ENCODE measurements at regions not wholly inside any gene's neighbourhood (a gene's known extent, or its start where the extent isn't known, plus 50 kb on each side); places are given as distances from the start of the nearest gene placed in this dataset.

DNA sequence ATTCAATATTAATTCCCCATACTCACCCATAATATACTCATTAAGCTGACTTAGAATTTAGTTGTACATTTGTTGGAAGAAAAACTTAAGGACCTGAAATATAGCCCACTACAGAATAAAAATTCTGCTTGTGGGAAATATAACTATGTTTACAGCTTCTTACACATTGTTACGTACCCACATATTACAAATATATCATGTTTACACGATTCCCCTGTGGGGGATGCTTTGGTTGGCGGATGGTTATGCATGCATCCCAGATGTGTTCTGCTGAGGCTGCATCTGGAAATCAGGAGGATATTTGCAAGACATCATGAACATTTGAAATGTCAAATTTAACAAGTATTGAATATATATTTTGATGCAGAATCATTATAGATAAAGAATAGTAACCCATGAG lies 79.5 kb upstream of the KL start:
- no peak overlapping the region for H3K4me3 Mint-ChIP-seq
- CTCF ChIA-PET: no interaction called here
- Histone ChIP-seq H3K27me3 (replicated peaks in 1 of 2; ENCODE audit: control insufficient read depth in 2 of 2, extremely low read depth in 1 of 2, insufficient read depth in 2 of 2, low read length in 1 of 2) (no peaks in the 10 kb centered on the region), H3K4me1 (ENCODE audit: control insufficient read depth in 1 of 2, extremely low read depth in 1 of 2, insufficient read depth in 2 of 2, low read length in 2 of 2) (peaks cover 3 to 6% of the 10 kb centered on the region in 2 experiments), H3K36me3 (ENCODE audit: control insufficient read depth in 2 of 2, extremely low read depth in 1 of 2, insufficient read depth in 1 of 2, low read length in 1 of 2) (no peaks in the 10 kb centered on the region), H3K27ac (ENCODE audit: low read length) (no peak overlapping the region), H3K4me3 (ENCODE audit: control insufficient read depth in 1 of 2, extremely low read depth in 1 of 2, low read length in 1 of 2) (no peak overlapping the region), H3K9me3 (no peaks in the 10 kb centered on the region)
- ATAC-seq (replicated peaks in 1 of 4) (no peak), DNase-seq (no peak)
- peaks cover 10 to 17% (median 15%) of the 10 kb centered on the region in 3 donors for H3K4me1 Mint-ChIP-seq
- POLR2A ChIA-PET: no interaction called here
- peaks cover 14 to 30% of the 10 kb centered on the region in 2 donors for H3K27me3 Mint-ChIP-seq
- no CpG with 5 or more reads among the region's 3 CpGs for WGBS (ENCODE audit: insufficient coverage)
- no peak overlapping the region for H3K27ac Mint-ChIP-seq
- peaks cover 0 to 6% (median 4%) of the 10 kb centered on the region in 3 donors for H3K9me3 Mint-ChIP-seq
- H3K36me3 Mint-ChIP-seq: no peaks in the 10 kb centered on the region

DNA sequence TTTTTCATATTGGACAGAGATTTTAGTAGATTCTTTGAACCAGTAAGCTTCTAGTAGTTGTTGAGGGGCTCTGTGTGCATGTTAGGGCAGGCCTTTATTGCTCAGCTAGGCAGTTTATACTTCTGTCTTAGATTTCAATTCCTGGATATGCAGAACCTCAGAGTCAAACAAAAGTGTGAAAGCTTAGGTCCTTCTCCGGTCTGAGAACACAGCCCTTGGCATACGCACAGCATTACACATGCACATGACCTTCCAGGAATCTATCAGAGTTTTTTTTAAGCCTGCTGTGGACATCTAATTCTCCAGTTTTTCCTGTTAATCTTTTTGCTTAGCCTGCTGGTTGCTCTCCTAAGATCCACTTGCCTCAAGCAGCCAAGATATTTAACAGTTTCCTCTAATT lies 77.9 kb upstream of the KL start:
- Histone ChIP-seq H3K36me3 (ENCODE audit: control insufficient read depth in 2 of 2, extremely low read depth in 1 of 2, insufficient read depth in 1 of 2, low read length in 1 of 2) (no peaks in the 10 kb centered on the region), H3K4me1 (ENCODE audit: control insufficient read depth in 1 of 2, extremely low read depth in 1 of 2, insufficient read depth in 2 of 2, low read length in 2 of 2) (peaks cover 3 to 6% of the 10 kb centered on the region in 2 experiments), H3K27ac (ENCODE audit: low read length) (no peak overlapping the region), H3K27me3 (replicated peaks in 1 of 2; ENCODE audit: control insufficient read depth in 2 of 2, extremely low read depth in 1 of 2, insufficient read depth in 2 of 2, low read length in 1 of 2) (no peaks in the 10 kb centered on the region), H3K9me3 (no peaks in the 10 kb centered on the region), H3K4me3 (ENCODE audit: control insufficient read depth in 1 of 2, extremely low read depth in 1 of 2, low read length in 1 of 2) (no peak overlapping the region)
- H3K36me3 Mint-ChIP-seq: no peaks in the 10 kb centered on the region
- H3K27me3 Mint-ChIP-seq: peaks cover 13 to 23% of the 10 kb centered on the region in 2 donors
- peaks cover 10 to 19% (median 16%) of the 10 kb centered on the region in 3 donors for H3K4me1 Mint-ChIP-seq
- ChIA-PET POLR2A (no interaction called here), CTCF (interaction anchor here in 1 of 2 donors (0.7 kb wide), 1 partner anchor 12 kb away, joined by 3 read pairs; no protein-coding TSS in a partner anchor)
- H3K4me3 Mint-ChIP-seq: no peak overlapping the region
- ATAC-seq (replicated peaks in 1 of 4) (no peak), DNase-seq (no peak)
- 89% methylated on average over 2 of the region's 2 CpGs for WGBS (ENCODE audit: insufficient coverage)
- no peak overlapping the region for H3K27ac Mint-ChIP-seq
- H3K9me3 Mint-ChIP-seq: no peaks in the 10 kb centered on the region

DNA sequence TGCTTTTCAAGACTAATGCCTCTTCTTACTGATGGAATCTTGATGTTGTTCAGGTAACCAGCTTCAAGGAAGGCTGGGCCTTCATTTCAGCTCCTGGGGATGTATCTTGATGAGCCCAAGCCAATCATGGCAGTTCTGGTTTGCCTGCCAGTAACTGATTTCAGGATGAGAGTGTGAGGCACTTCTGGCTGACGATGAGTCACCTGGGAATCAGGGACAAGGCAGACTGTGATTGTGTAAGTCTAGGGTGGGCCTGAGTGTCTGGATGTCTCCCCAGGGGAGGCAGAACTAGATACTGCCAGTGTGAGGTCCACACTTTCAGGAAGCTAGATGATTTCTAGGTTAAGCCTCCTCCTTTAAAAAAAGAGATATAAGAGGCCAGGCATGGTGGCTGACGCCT lies 77.3 kb upstream of the KL start:
- Mint-ChIP-seq H3K9me3 (no peaks in the 10 kb centered on the region), H3K4me1 (peaks cover 10 to 19% (median 16%) of the 10 kb centered on the region in 3 donors), H3K27me3 (peaks cover 10 to 18% of the 10 kb centered on the region in 2 donors), H3K4me3 (no peak overlapping the region), H3K36me3 (no peaks in the 10 kb centered on the region), H3K27ac (no peak overlapping the region)
- H3K36me3 ChIP-seq (ENCODE audit: control insufficient read depth in 2 of 2, extremely low read depth in 1 of 2, insufficient read depth in 1 of 2, low read length in 1 of 2): no peaks in the 10 kb centered on the region
- ChIA-PET POLR2A (interaction anchor here in 1 of 2 donors (0.6 kb wide), 1 partner anchor 735 kb away, joined by 3 read pairs; no protein-coding TSS in a partner anchor), CTCF (no interaction called here)
- H3K4me3 ChIP-seq (ENCODE audit: control insufficient read depth in 1 of 2, extremely low read depth in 1 of 2, low read length in 1 of 2): no peak overlapping the region
- no peak for ATAC-seq (replicated peaks in 1 of 4)
- H3K27me3 ChIP-seq (replicated peaks in 1 of 2; ENCODE audit: control insufficient read depth in 2 of 2, extremely low read depth in 1 of 2, insufficient read depth in 2 of 2, low read length in 1 of 2): no peaks in the 10 kb centered on the region
- DNase-seq: no peak
- no peaks in the 10 kb centered on the region for H3K9me3 ChIP-seq
- WGBS (ENCODE audit: insufficient coverage): no CpG with 5 or more reads among the region's 2 CpGs
- H3K4me1 ChIP-seq (ENCODE audit: control insufficient read depth in 1 of 2, extremely low read depth in 1 of 2, insufficient read depth in 2 of 2, low read length in 2 of 2): peaks cover 3 to 6% of the 10 kb centered on the region in 2 experiments
- no peak overlapping the region for H3K27ac ChIP-seq (ENCODE audit: low read length)

DNA sequence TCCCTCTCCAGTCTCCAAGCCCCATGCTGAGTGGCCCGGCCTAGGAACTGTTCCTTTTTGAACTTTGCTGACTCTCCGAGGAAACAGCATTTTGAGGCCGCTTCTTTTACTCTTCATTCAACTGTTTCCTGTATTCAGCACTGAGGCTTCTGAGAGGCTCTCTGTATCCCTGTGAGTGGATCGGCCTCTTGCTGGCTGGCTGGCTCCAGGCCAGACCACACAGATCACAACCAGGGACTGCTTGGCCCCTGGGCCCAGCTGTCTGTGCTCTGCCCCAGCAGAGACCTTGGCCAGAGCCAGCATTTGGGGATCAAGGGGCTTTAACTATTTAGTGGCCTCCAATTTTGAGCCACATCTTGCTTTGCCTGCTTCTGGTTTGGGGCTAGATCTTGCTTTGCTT lies 75.6 kb upstream of the KL start:
- no peaks in the 10 kb centered on the region for H3K9me3 ChIP-seq
- POLR2A ChIA-PET: no interaction called here
- WGBS (ENCODE audit: insufficient coverage): 59% methylated on average over 4 of the region's 4 CpGs
- peaks cover 3 to 6% of the 10 kb centered on the region in 2 experiments for H3K4me1 ChIP-seq (ENCODE audit: control insufficient read depth in 1 of 2, extremely low read depth in 1 of 2, insufficient read depth in 2 of 2, low read length in 2 of 2)
- Mint-ChIP-seq H3K4me3 (no peak overlapping the region), H3K4me1 (peaks cover 10 to 19% (median 16%) of the 10 kb centered on the region in 3 donors), H3K27ac (no peak overlapping the region), H3K27me3 (peaks cover 6 to 13% of the 10 kb centered on the region in 2 donors), H3K36me3 (no peaks in the 10 kb centered on the region), H3K9me3 (no peaks in the 10 kb centered on the region)
- H3K36me3 ChIP-seq (ENCODE audit: control insufficient read depth in 2 of 2, extremely low read depth in 1 of 2, insufficient read depth in 1 of 2, low read length in 1 of 2): no peaks in the 10 kb centered on the region
- no peak overlapping the region for H3K27ac ChIP-seq (ENCODE audit: low read length)
- no peak overlapping the region for H3K4me3 ChIP-seq (ENCODE audit: control insufficient read depth in 1 of 2, extremely low read depth in 1 of 2, low read length in 1 of 2)
- no peaks in the 10 kb centered on the region for H3K27me3 ChIP-seq (replicated peaks in 1 of 2; ENCODE audit: control insufficient read depth in 2 of 2, extremely low read depth in 1 of 2, insufficient read depth in 2 of 2, low read length in 1 of 2)
- no peak for DNase-seq
- ATAC-seq (replicated peaks in 1 of 4): no peak
- CTCF ChIA-PET: no interaction called here

DNA sequence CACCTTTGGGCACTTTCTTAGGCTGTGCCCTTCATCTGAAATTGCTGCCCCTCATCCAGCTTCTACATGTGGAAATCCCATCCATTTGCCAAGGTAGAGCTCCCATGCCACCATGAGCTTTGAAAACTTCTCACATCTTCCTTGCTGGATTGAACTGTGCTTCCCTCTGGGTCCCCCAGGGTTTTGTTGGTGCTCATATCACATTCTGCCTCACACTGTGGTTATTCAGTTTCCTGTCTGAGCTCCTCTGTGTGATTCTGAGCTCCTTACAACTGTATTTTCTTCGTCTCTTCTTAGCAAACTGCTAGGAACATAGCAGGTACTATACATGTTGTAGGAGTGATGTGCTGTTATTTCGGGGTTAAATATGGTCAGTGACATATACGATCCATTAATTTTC lies 74.9 kb upstream of the KL start:
- no peak overlapping the region for H3K27ac ChIP-seq (ENCODE audit: low read length)
- no peaks in the 10 kb centered on the region for H3K9me3 ChIP-seq
- H3K27me3 ChIP-seq (replicated peaks in 1 of 2; ENCODE audit: control insufficient read depth in 2 of 2, extremely low read depth in 1 of 2, insufficient read depth in 2 of 2, low read length in 1 of 2): no peaks in the 10 kb centered on the region
- Mint-ChIP-seq H3K36me3 (no peaks in the 10 kb centered on the region), H3K4me1 (peaks cover 10 to 19% (median 16%) of the 10 kb centered on the region in 3 donors), H3K27me3 (peaks cover 6 to 7% of the 10 kb centered on the region in 2 donors), H3K27ac (no peak overlapping the region), H3K4me3 (no peak overlapping the region), H3K9me3 (no peaks in the 10 kb centered on the region)
- no CpG with 5 or more reads among the region's 3 CpGs for WGBS (ENCODE audit: insufficient coverage)
- ChIA-PET CTCF (no interaction called here), POLR2A (no interaction called here)
- no peaks in the 10 kb centered on the region for H3K36me3 ChIP-seq (ENCODE audit: control insufficient read depth in 2 of 2, extremely low read depth in 1 of 2, insufficient read depth in 1 of 2, low read length in 1 of 2)
- H3K4me1 ChIP-seq (ENCODE audit: control insufficient read depth in 1 of 2, extremely low read depth in 1 of 2, insufficient read depth in 2 of 2, low read length in 2 of 2): peaks cover 3 to 6% of the 10 kb centered on the region in 2 experiments
- peak in 1 of 4 experiments; percentile 33 for ATAC-seq (replicated peaks in 1 of 4)
- no peak overlapping the region for H3K4me3 ChIP-seq (ENCODE audit: control insufficient read depth in 1 of 2, extremely low read depth in 1 of 2, low read length in 1 of 2)
- DNase-seq: peak in 1 of 35 experiments; percentile 2

GRCh38 chr13:32946558-32946957 lies 69.7 kb upstream of the KL start:
- no peaks in the 10 kb centered on the region for H3K36me3 ChIP-seq (ENCODE audit: control insufficient read depth in 2 of 2, extremely low read depth in 1 of 2, insufficient read depth in 1 of 2, low read length in 1 of 2)
- DNase-seq (no peak), ATAC-seq (replicated peaks in 1 of 4) (no peak)
- no peak overlapping the region for H3K4me3 ChIP-seq (ENCODE audit: control insufficient read depth in 1 of 2, extremely low read depth in 1 of 2, low read length in 1 of 2)
- WGBS (ENCODE audit: insufficient coverage): 93% methylated on average over 2 of the region's 5 CpGs
- H3K4me3 Mint-ChIP-seq: no peak overlapping the region
- H3K27me3 ChIP-seq (replicated peaks in 1 of 2; ENCODE audit: control insufficient read depth in 2 of 2, extremely low read depth in 1 of 2, insufficient read depth in 2 of 2, low read length in 1 of 2): no peaks in the 10 kb centered on the region
- no peaks in the 10 kb centered on the region for H3K4me1 ChIP-seq (ENCODE audit: control insufficient read depth in 1 of 2, extremely low read depth in 1 of 2, insufficient read depth in 2 of 2, low read length in 2 of 2)
- H3K27ac Mint-ChIP-seq: no peak overlapping the region
- no peak overlapping the region for H3K27ac ChIP-seq (ENCODE audit: low read length)
- H3K27me3 Mint-ChIP-seq: peaks cover 0 to 3% of the 10 kb centered on the region in 2 donors
- H3K36me3 Mint-ChIP-seq: no peaks in the 10 kb centered on the region
- no peaks in the 10 kb centered on the region for H3K9me3 Mint-ChIP-seq
- H3K4me1 Mint-ChIP-seq: peaks cover 2 to 3% (median 3%) of the 10 kb centered on the region in 3 donors
- ChIA-PET POLR2A (no interaction called here), CTCF (no interaction called here)
- H3K9me3 ChIP-seq: no peaks in the 10 kb centered on the region

All from T-cell (primary cell).